HG03108 (cell line): ENCODE measurements at regions not wholly inside any gene's neighbourhood (a gene's known extent, or its start where the extent isn't known, plus 50 kb on each side); places are given as distances from the start of the nearest gene placed in this dataset.

ENCODE experiments used
- ATAC-seq: cut with Tn5 transposase; IDR thresholded peaks from one replicate; pipeline ENCODE4 v1.9.1; 2021; ENCODE audit warnings: moderate library complexity; ENCODE audit not compliant: unreplicated experiment

DNA sequence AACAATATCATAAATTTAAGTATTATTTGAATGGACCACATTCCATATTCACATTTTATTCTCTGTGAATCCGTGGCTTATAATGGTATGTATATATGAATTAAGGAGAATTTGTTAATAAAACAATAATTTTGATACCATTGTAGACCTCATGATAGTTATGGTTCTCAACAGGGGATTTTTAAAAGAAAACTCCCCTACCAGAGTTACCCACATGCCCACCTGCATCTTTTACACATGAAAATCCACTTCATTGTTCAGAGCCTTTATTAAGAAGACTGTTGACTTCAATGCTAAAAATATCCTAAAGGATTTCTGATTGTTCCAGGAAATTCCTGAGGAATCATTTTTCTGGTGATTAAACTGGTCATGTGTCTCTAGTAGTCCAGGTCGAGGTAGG is 557.7 kb upstream of the MEF2C start:
- ATAC-seq, result no peak

DNA sequence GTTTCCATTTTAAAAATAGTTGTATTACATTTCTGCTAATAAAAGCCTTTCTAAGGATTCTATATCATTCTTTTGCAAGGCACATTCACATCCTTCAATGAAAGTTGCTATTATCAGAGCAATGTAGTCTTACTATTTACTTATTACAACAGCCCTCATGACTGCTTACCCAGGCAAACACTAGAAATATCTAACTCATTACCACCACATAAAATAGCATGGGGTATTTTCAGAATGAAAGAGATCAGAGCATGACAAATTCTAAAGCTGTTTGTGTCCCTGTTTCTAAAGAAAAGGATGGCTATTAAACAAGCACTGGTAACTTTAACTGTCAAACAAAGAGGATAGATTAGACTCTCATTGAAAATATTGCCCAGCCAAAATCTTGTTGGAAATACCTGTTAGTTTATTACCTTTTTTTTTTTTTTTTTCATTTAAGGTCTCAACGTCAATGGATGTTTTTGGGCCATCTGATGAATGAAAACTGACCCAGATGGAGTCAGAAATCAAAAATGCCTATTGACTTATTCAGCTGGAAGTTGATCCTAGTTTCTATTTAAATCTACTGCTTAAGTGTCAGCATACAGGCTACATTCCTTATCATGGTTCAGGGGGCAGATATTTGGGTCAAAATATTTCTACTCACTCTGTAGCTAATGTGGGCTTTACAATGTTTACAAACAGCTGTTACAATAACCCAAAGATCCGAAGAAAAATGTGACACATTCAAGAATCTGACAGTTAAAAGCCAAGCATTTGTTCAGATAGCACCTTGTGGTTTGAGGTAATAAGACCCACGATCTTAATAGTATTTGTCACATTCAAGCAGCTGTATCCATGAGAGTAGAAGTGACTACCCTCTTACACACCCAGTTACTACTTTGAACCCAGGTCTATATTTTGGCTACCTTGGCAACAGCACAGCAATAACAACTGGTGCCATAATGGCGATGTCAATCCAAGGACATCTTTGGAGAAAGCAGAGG is 554.8 kb upstream of the MEF2C start:
- ATAC-seq, result no peak

DNA sequence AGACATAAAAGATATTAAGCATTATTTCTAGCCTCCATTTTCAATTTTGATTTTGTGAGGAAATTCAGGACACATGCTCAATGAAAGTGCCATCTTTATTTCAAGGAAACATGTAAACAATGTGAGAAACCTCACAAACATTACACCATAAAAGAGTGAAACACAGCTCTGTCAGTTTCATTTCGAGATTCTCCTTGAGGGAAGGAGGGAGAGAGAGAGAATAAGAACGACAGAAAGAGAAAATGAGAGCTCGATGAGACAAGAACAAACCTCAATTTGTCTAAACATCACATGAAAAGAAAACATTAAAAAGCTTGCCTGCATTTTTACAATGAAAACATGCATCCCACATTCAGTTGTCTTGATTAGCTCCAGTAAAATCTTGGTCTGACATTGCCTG is 553.5 kb upstream of the MEF2C start:
- no peak for ATAC-seq

DNA sequence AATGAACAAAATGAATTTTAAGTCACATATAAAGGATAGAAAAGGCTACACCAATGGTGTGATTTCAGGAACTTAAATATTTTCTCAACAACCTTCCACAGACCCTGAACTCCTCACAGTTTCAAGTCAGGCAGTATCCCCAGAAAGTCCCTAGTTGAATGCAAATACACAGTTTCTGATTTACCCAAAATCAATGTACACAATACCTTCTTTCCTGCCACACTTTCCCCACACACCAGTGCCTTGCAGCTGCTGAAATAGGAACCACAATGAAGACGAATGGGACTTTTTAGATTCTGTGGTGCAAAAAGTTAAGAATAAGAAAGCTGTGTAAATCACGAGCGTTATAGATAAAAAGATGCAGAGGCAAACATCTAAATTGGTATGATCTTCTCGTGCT is 552.4 kb upstream of the MEF2C start:
- ATAC-seq, result peak; percentile 84

DNA sequence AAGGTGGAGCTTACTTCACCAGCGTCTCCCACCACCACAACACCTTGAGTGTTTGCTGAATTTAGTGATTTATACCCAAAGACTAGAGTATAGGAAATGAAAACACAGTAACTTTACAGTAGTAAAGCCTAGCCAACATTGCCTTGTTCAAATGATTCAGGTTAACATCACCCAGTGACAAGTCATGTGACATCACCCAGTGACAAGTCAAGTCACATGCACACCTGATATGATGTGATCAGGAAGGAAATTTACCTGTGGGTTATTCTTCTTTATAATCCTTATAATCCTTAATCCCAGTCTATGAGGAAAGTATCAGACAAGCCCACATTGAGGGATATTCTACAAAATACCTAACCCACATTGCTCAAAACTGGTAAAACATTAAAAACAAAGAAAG is 545.6 kb upstream of the MEF2C start:
- no peak for ATAC-seq

DNA sequence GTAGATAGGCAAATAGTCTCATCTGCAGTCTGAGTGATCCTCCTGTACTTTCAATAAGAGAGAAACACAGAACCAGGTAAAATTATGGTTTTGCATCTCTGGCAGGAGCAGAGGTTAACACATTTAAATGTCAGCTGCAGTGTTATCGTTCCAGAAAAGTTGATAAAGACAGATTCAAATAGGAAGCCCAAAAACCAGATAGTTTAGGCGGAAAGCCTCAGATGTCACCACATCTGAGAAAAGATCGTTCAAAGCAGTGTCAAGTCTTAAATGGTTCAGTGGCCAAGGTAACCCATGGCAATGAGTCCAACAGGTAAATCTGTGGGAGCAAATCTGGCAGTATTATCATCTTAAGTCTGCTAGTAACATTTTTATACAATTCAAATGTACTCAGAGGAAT is 542.1 kb upstream of the MEF2C start:
- ATAC-seq, result no peak

DNA sequence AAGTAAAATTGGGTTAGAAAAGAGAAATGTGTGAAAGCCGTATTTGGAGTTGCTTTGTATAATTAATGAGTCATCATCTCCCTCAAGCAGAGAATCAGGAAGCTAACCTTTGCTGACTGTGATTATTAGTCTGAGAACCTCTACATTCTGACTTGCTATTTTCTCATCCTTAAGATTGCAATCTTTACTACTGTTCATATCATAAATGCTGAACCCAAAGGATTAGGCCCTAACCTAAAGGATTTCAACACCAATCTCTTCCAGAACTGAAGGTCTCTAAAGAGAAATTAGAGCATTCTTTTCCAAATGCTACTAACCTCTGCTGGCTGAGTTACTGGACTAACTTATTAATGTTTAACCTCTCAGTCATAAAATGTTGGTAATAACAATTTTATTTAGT is 538.1 kb upstream of the MEF2C start:
- no peak for ATAC-seq

DNA sequence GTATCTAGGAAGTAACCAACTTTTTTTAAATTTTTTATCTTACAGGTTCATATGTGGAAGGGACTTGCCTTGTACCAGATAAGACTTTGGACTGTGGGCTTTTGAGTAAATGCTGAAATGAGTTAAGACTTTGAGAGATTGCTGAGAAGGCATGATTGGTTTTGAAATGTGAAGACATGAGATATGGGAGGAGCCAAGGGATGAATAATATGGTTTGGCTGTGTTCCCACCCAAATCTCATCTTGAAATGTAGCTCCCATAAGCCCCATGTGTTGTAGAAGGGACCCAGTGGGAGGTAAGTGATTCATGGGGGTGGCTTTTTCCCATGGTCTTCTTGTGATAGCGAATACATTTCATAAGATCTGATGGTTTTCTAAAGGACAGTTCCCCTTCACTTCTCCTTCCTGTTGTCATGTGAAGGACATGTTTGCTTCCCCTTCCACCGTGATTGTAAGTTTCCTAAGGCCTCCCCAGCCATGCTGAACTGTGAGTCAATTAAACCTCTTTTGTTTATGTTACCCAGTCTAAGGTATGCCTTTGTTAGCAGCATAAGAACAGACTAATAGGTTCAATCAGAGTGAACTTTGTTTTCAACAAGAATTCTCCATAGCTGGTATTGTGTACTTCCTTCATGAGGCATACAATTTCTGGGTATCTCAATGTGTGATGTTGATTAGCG is 535.6 kb upstream of the MEF2C start:
- ATAC-seq, result no peak

DNA sequence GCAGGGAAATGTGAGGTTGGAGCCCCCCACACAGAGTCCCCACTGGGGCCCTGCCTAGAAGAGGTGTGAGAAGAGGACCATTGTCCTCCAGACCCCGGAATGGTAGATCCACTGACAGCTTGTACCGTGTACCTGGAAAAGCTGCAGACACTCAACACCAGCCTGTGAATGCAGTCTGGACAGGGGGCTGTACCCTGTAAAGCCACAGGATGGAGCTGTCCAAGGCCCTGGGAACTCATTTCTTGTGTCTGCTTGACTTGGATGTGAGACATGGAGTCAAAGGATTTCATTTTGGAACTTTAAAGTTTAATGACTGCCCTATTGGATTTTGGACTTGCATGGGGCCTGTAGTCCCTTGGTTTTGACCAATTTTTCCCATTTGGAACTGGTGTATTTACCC is 535.0 kb upstream of the MEF2C start:
- no peak for ATAC-seq

DNA sequence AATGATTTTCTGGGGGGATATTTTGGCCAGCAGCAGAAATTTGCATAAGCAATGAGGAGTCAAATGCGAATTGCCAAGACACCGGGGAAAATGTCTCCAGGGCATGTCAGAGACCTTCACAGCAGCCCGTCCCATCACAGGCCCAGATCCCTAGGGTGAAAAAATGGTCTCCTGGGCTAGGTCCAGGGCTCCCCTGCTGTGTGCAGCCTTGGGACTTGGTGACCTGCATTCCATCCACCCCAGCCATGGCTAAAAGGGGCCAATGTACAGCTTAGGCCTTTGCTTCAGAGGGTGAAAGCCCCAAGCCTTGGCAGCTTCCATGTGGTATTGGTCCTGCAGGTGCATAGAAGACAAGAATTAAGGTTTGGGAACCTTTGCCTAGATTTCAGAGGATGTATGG is 534.5 kb upstream of the MEF2C start:
- no peak for ATAC-seq

DNA sequence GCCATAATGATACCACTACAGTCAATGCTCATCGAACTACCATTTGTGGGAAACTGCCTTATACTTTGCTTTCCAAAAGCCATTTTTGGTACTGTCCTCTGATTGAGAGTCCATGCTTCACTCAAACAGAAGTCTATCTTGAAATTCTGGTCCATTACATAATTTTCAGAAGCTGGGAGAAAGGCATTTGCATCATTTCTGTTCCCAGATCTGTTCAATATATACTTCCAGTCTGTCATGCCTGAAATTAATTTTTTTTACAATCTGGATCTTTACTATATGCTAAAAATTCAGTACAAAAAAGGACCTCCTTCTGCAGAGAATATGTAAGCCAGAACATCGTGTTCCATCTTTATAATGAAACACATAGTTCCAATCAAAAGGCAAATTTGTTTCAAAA is 528.9 kb upstream of the MEF2C start:
- no peak for ATAC-seq

DNA sequence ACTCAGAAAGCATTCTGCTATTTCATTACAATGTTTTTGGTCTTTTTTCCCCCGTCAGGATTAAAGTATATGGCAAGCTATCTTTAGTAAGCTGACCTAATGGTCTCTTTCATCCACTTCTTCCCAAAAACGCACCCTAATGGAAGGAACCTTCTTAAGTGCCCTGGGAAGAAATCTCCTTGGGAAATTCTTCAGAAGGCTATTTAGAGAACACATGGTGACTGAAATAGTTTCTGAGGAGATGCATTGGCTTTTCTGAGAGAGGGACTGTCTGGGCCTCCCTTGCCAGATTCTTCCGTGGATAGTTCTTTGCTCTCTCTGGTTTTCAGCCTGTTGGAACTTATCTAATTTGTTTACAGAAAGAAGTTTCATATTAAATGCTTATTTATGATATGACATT is 524.1 kb upstream of the MEF2C start:
- ATAC-seq, result no peak

DNA sequence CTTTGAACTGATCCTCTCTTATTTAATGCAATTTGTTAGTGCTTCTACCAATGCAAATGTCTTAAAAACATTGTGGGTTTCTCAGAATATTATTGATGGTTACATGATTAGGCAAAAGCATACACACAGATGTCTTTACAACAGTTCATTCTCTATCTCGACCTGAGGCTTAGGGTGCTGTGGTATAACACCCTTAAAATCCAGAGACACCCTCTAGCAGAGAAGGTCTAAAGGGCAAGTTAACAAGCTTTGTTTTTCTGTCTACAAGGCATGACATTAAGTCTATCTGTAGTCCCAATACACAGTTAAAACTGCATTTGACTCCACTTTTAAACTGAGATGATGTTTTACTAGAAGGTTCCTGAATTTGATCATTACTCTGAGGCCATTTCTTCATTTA is 518.7 kb upstream of the MEF2C start:
- no peak for ATAC-seq

DNA sequence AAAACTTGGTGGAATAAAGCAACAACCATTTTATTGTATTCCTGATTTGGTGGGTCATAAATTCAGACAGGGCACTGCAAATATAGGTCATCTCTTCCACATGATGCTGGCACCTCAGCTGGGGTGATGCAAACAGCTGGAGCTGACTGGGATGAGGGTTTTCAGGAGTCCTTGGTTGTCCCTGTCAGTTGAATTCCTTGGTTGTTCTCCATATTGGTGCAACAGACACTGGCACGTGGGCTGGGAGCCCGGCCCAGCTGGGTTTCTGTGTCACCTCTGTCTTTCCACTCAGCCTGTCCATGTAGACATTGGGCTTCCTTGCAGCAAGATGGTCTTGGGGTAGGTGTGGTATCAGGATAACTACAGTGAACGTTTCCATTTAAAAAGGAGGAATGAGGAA is 518.0 kb upstream of the MEF2C start:
- ATAC-seq, result no peak

DNA sequence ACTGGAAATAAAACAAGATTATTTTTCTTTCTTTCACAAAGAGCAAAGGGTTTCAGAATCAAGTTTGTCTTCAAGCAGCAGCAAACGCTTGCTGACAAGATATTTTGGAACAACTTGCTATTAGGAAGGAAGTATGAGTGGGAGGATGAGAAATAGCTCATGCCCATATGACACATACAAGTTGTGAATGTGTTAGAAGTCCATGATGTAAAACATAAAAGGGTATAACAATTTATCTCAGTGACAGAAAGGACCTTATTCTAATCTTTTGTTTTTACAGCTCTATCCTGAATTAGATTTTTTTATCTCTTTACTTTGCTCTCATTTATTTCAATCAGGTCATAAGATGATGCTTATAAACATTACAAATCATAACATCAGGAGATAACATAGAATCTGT is 516.6 kb upstream of the MEF2C start:
- no peak for ATAC-seq

DNA sequence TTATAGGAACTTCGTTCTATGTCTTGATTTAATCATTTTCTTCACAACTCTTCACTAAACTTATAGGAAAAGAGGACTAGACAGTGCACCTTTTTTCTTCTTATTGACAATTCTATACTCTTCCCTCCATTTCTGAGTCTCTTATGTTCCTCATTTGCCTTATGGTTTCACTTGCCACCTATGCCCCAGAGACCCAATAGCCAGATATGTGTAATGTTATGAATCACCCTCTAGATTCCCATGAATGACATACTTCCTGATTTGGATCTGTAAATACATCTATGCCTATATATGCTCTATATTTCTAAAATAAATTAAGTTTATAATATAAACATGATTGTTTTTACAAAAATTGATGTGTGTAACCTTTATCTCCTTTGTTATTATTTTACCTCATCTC is 514.1 kb upstream of the MEF2C start:
- peak; percentile 75 for ATAC-seq

DNA sequence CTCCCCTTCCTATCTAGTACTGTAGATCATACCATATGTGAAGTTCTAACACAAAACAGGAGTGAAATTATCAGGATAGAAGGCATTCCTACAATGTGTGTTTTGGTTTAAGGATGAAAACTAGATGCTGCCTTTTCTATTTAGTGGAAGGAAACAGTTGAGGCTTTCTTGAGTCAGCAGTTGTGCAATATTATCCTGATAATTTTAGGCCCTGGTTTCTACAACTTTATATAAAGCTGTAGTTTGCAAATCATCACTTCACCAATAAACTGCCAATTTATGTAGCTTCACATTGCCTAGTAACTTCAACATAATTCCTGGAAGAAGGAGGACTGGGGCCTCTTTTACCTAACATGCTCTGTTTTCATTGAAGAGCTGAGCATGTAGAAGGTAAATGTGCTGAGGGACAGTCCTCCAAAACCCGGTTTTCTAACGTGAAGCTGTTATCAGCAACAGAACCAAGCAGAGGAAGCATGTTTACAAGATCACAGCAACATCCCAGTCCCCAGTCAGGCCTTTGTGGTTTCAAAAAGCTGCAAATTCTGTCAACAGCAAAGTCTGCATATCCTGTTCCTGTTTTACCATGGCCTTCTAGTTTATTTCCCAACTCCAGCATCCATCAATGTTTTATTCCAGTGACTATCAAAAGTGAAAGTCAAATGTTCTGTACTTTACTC is 513.4 kb upstream of the MEF2C start:
- ATAC-seq, result peak; percentile 60

DNA sequence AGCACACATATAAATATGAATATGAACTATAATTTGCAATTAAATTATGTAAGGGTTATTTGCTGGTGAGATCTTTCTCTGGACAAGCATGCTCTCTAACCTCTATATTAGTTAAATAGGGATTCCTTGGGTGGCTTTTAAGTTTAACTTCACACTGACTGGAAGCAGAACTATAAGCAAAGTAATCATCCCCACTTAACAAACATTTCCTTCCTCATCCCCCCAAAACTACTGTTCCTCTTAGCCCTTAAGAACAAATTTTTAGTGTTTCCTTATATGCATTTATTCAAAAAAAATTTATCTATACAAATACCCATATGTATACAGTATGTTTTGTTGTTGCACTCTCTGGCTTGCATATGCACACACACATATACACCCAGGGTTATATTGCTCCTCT is 512.1 kb upstream of the MEF2C start:
- no peak for ATAC-seq

DNA sequence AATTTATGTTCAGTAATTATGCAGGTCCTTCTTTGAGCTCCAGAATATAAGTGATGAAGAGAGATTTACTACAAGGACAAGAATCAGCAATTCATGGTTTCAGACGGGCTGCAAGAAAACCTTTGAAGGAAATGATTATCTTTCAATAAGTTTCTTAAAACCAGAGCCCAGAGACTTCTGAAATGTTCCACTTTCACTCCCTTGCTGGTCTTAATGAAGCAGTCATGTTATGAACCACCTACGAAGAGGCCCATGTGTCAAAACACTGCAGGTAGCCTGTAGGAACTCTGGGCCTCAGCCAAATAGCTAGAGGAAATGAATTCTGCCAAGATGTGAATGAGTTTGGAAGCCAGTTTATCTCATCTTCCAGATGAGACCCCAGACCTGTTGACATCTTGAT is 505.9 kb upstream of the MEF2C start:
- ATAC-seq, result no peak

DNA sequence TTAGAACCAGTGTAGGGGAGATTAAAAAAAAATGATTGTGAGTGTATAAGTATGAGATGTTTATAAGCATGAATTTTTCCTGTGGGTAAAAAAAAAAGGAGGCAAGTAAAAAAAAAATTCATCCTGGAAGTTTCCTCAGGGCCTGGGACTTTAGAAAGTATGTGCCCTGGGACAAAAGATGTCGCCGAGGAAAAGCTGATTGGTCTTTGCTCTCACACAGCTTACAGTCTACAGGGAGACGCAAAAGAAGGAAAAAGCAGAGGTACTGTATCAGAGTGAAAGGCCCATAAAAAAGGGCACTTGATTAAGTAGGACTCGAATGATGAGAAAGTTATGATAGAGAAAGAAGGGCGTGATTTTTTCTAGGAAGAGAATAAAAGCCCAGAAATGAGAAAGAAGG is 501.4 kb upstream of the MEF2C start:
- no peak for ATAC-seq

DNA sequence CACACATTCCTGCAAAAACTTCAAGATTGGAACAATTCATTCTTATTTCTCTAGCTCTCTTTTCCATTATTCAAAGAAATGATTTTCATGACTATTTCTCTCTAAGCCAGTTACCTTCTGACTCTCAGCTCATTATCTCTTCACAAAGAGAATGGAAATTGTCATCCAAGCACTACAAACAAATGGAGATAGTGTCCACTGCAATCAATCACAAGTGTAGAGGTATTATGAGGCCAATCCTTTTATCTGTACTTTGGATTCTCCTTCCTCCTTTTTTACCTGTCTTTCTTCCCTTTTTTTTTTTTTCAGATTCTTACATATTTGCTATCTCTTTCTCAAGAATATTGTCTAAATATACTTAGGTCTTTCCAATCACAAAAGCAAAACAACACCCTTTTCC is 497.7 kb upstream of the MEF2C start:
- no peak for ATAC-seq
